ENCODE measurements at regions not wholly inside any gene's neighbourhood (a gene's known extent, or its start where the extent isn't known, plus 50 kb on each side); places are given as distances from the start of the nearest gene placed in this dataset.

GRCh38 chr2:78870343-78870967 is 155.0 kb upstream of the REG3G start:
- DNase-seq (no peak), ATAC-seq (ENCODE audit: insufficient read depth, low FRiP score) (no peak)
- H3K27me3 ChIP-seq (ENCODE audit: control insufficient read depth in 3 of 3, insufficient read depth in 3 of 3, low read length in 2 of 3): no peaks in the 10 kb centered on the region
- H3K4me3 ChIP-seq: no peak overlapping the region
- TF ChIP-seq CTCF (IDR thresholded peaks at IDR 0.05; ENCODE audit: control extremely low read depth, extremely low read depth): no peak
- no peak overlapping the region for H3K27ac ChIP-seq (ENCODE audit: low read depth in 1 of 2, low read length in 1 of 2)
- H3K9me3 ChIP-seq (ENCODE audit: control insufficient read depth in 4 of 4, insufficient read depth in 3 of 4, low read length in 3 of 4): no peaks in the 10 kb centered on the region
- WGBS, 2 donors: 45 to 48% methylated on average over 1 of the region's 1 CpG
- H3K4me1 ChIP-seq (ENCODE audit: control insufficient read depth in 5 of 5, insufficient read depth in 5 of 5, low read length in 5 of 5): no peaks in the 10 kb centered on the region
- H3K36me3 ChIP-seq (ENCODE audit: control insufficient read depth in 4 of 4, insufficient read depth in 4 of 4, low read length in 4 of 4): no peaks in the 10 kb centered on the region
- H3K9ac ChIP-seq (ENCODE audit: insufficient read depth in 1 of 2, low read length in 2 of 2): no peak overlapping the region

GRCh38 chr2:78873526-78873925 is 152.0 kb upstream of the REG3G start:
- WGBS, 2 donors: 39 to 59% methylated on average over 1 of the region's 1 CpG
- ATAC-seq (ENCODE audit: insufficient read depth, low FRiP score): no peak
- no peak for DNase-seq
- H3K4me3 ChIP-seq: no peak overlapping the region
- H3K27ac ChIP-seq (ENCODE audit: low read depth in 1 of 2, low read length in 1 of 2): no peak overlapping the region
- H3K36me3 ChIP-seq (ENCODE audit: control insufficient read depth in 4 of 4, insufficient read depth in 4 of 4, low read length in 4 of 4): no peaks in the 10 kb centered on the region
- no peaks in the 10 kb centered on the region for H3K9me3 ChIP-seq (ENCODE audit: control insufficient read depth in 4 of 4, insufficient read depth in 3 of 4, low read length in 3 of 4)
- no peaks in the 10 kb centered on the region for H3K4me1 ChIP-seq (ENCODE audit: control insufficient read depth in 5 of 5, insufficient read depth in 5 of 5, low read length in 5 of 5)
- no peak overlapping the region for H3K9ac ChIP-seq (ENCODE audit: insufficient read depth in 1 of 2, low read length in 2 of 2)
- no peak for TF ChIP-seq CTCF (IDR thresholded peaks at IDR 0.05; ENCODE audit: control extremely low read depth, extremely low read depth)
- H3K27me3 ChIP-seq (ENCODE audit: control insufficient read depth in 3 of 3, insufficient read depth in 3 of 3, low read length in 2 of 3): no peaks in the 10 kb centered on the region

DNA sequence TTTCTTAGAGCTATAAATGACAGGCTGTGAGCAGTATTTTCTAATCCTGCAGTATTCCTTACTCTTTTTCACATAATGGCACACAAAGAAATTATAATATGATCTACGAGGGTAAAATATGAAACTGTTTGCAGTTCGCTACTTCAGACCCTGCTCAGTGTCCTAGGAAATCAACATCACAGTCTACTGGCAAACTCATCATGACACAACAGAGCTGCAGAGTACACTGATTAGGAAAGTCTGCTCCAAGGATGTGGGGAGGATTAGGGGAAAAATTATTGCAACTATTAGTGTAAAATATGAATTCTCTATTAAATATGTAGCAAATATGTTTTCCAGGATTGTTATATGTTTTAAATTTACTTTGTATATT is 149.2 kb upstream of the REG3G start:
- WGBS, 2 donors: 74 to 86% methylated on average over 2 of the region's 2 CpGs
- no peaks in the 10 kb centered on the region for H3K27me3 ChIP-seq (ENCODE audit: control insufficient read depth in 3 of 3, insufficient read depth in 3 of 3, low read length in 2 of 3)
- ATAC-seq (ENCODE audit: insufficient read depth, low FRiP score) (no peak), DNase-seq (no peak)
- H3K27ac ChIP-seq (ENCODE audit: low read depth in 1 of 2, low read length in 1 of 2): no peak overlapping the region
- H3K9me3 ChIP-seq (ENCODE audit: control insufficient read depth in 4 of 4, insufficient read depth in 3 of 4, low read length in 3 of 4): no peaks in the 10 kb centered on the region
- no peak overlapping the region for H3K9ac ChIP-seq (ENCODE audit: insufficient read depth in 1 of 2, low read length in 2 of 2)
- no peaks in the 10 kb centered on the region for H3K4me1 ChIP-seq (ENCODE audit: control insufficient read depth in 5 of 5, insufficient read depth in 5 of 5, low read length in 5 of 5)
- no peak overlapping the region for H3K4me3 ChIP-seq
- no peaks in the 10 kb centered on the region for H3K36me3 ChIP-seq (ENCODE audit: control insufficient read depth in 4 of 4, insufficient read depth in 4 of 4, low read length in 4 of 4)
- no peak for TF ChIP-seq CTCF (IDR thresholded peaks at IDR 0.05; ENCODE audit: control extremely low read depth, extremely low read depth)

GRCh38 chr2:78887446-78887845 is 138.1 kb upstream of the REG3G start:
- ATAC-seq (ENCODE audit: insufficient read depth, low FRiP score): no peak
- no peaks in the 10 kb centered on the region for H3K27me3 ChIP-seq (ENCODE audit: control insufficient read depth in 3 of 3, insufficient read depth in 3 of 3, low read length in 2 of 3)
- no peak for TF ChIP-seq CTCF (IDR thresholded peaks at IDR 0.05; ENCODE audit: control extremely low read depth, extremely low read depth)
- no peaks in the 10 kb centered on the region for H3K4me1 ChIP-seq (ENCODE audit: control insufficient read depth in 5 of 5, insufficient read depth in 5 of 5, low read length in 5 of 5)
- H3K9me3 ChIP-seq (ENCODE audit: control insufficient read depth in 4 of 4, insufficient read depth in 3 of 4, low read length in 3 of 4): peaks cover 0 to 3% (median 0%) of the 10 kb centered on the region in 4 donors
- DNase-seq: no peak
- H3K4me3 ChIP-seq: no peak overlapping the region
- no peak overlapping the region for H3K27ac ChIP-seq (ENCODE audit: low read depth in 1 of 2, low read length in 1 of 2)
- WGBS, 2 donors: 79 to 82% methylated on average over 1 of the region's 1 CpG
- H3K9ac ChIP-seq (ENCODE audit: insufficient read depth in 1 of 2, low read length in 2 of 2): no peak overlapping the region
- H3K36me3 ChIP-seq (ENCODE audit: control insufficient read depth in 4 of 4, insufficient read depth in 4 of 4, low read length in 4 of 4): no peaks in the 10 kb centered on the region

Data from lung (tissue), 11 donors.